A673 (cell line): ENCODE measurements at regions not wholly inside any gene's neighbourhood (a gene's known extent, or its start where the extent isn't known, plus 50 kb on each side); places are given as distances from the start of the nearest gene placed in this dataset.
"Not testable (repeated sequence)": the region's sequence is repeated elsewhere in the genome, so short reads cannot be mapped to it uniquely, and the experiment has no call there.

Experiments
- BruUV-seq: library from RNA; stranded (reverse); fragments of 400-500 nt; replicated peaks from 2 replicates; lab custom pipeline; 2021; lab: Mats Ljungman, UMichigan
- CTCF ChIA-PET: fragments of 300-600 bp; sonication (Branson Sonifier 250); formaldehyde crosslinking; loops from one replicate; lab custom pipeline; 2022; ENCODE audit warnings: antibody characterized with exemption; lab: Charles Lee
- POLR2A ChIA-PET: fragments of 300-600 bp; sonication (Branson Sonifier 250); formaldehyde crosslinking; loops from one replicate; lab custom pipeline; 2022; ENCODE audit warnings: antibody characterized with exemption; ENCODE audit not compliant: low non-redundant PET; lab: Charles Lee
- DNase-seq: peaks from one replicate; pipeline ENCODE4 v3.0.0-alpha.2; 2015; ENCODE audit warnings: low spot score
- H3K27ac ChIP-seq: fragments of 200-600 bp; sonication (generic); 2 replicates; pipeline ENCODE4 v1.5.1; 2016; ENCODE audit warnings: mixed run types, low read depth, mild to moderate bottlenecking, mixed read lengths, antibody characterized with exemption, low read length; ENCODE audit not compliant: poor library complexity, severe bottlenecking
- H3K27me3 ChIP-seq: fragments of 200-600 bp; sonication (generic); replicated peaks from 2 replicates; pipeline ENCODE4 v1.6.1; 2017; ENCODE audit warnings: mixed run types, low read depth, mild to moderate bottlenecking, mixed read lengths, antibody characterized with exemption, low read length; ENCODE audit not compliant: insufficient read depth, poor library complexity
- H3K36me3 ChIP-seq: fragments of 200-600 bp; sonication (generic); 2 replicates; pipeline ENCODE4 v1.6.1; 2016; ENCODE audit warnings: mixed run types, mild to moderate bottlenecking, mixed read lengths, antibody characterized with exemption, low read length; ENCODE audit not compliant: insufficient read depth, poor library complexity, severe bottlenecking
- H3K4me1 ChIP-seq: fragments of 200-600 bp; sonication (generic); 2 replicates; pipeline ENCODE4 v1.6.1; 2017; ENCODE audit warnings: mixed run types, mild to moderate bottlenecking, mixed read lengths, antibody characterized with exemption, low read length; ENCODE audit not compliant: insufficient read depth, poor library complexity, severe bottlenecking
- H3K4me3 ChIP-seq: fragments of 200-600 bp; sonication (generic); 2 replicates; pipeline ENCODE4 v1.5.1; 2016; ENCODE audit warnings: low read depth, mixed run types, mild to moderate bottlenecking, mixed read lengths, low read length; ENCODE audit not compliant: poor library complexity, severe bottlenecking
- H3K9me3 ChIP-seq: fragments of 200-600 bp; sonication (generic); 2 replicates; pipeline ENCODE4 v1.6.1; 2016; ENCODE audit warnings: mixed run types, low read depth, mild to moderate bottlenecking, mixed read lengths, antibody characterized with exemption, low read length; ENCODE audit not compliant: poor library complexity, severe bottlenecking
- intact Hi-C: fragments of 100-400 bp; cut with micrococcal nuclease; formaldehyde crosslinking; loops from one replicate; pipeline ENCODE4 v1.10.0; 2022; ENCODE audit not compliant: unreplicated experiment

- H3K27ac ChIP-seq, intact Hi-C loops, H3K36me3 ChIP-seq, POLR2A ChIA-PET, CTCF ChIA-PET, BruUV-seq, H3K4me1 ChIP-seq, H3K27me3 ChIP-seq, H3K4me3 ChIP-seq, DNase-seq, H3K9me3 ChIP-seq: not testable (repeated sequence)
These were observed 53.6 kb downstream of the SRGAP2 start for GRCh38 chr1:206256935-206257334.

GRCh38 chr1:206261473-206261872 is 58.1 kb downstream of the SRGAP2 start:
- H3K27me3 ChIP-seq, H3K27ac ChIP-seq, CTCF ChIA-PET, H3K4me3 ChIP-seq, H3K36me3 ChIP-seq, POLR2A ChIA-PET, H3K9me3 ChIP-seq, H3K4me1 ChIP-seq, BruUV-seq, DNase-seq, intact Hi-C loops: not testable (repeated sequence)

DNA sequence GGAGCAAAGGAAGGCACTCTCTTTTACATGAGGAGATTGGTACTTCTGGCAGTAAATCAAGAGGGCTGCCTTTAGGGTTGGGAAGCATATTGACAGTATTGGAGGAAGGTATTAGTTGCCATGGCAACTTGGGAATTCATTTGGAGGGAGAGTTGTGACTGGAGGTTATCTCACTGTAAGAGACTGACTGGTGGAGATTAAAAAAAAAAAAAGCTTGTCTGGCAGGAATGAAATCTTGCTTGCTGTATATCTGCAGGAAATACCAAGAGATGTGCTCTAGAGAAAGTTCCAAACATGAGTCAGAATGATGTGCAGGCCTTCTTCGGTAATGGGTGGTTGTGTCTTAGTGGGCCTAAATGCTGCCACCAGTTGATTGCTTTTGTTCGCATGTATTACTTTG is 59.1 kb downstream of the SRGAP2 start:
- H3K36me3 ChIP-seq, CTCF ChIA-PET, DNase-seq, H3K4me3 ChIP-seq, intact Hi-C loops, POLR2A ChIA-PET, H3K4me1 ChIP-seq, H3K9me3 ChIP-seq, H3K27me3 ChIP-seq, H3K27ac ChIP-seq, BruUV-seq: not testable (repeated sequence)

DNA sequence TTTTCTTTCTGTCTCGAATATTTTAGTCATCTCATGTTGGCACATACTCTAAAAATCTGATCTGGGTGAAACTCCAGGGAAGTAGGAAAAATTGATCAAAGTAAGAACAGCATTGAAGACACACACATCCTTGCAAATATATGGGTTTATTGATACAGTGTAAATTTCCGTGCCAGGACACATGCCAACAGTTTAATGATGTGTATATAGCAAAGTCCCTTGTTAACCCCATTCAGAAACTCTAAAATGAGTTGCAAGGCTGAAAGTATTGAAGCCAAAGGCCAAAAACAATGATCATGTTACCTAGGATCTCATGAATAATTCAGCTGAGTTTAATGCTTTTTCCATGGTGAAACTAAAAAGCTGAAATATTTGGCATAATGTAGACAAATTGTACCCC is 61.6 kb downstream of the SRGAP2 start:
- H3K4me1 ChIP-seq, H3K4me3 ChIP-seq, DNase-seq, H3K27ac ChIP-seq, H3K9me3 ChIP-seq, BruUV-seq, CTCF ChIA-PET, H3K36me3 ChIP-seq, H3K27me3 ChIP-seq, intact Hi-C loops, POLR2A ChIA-PET: not testable (repeated sequence)

GRCh38 chr1:206271153-206271552 is 67.8 kb downstream of the SRGAP2 start:
- H3K27me3 ChIP-seq, CTCF ChIA-PET, H3K4me1 ChIP-seq, DNase-seq, H3K9me3 ChIP-seq, H3K4me3 ChIP-seq, intact Hi-C loops, H3K27ac ChIP-seq, H3K36me3 ChIP-seq, POLR2A ChIA-PET, BruUV-seq: not testable (repeated sequence)

DNA sequence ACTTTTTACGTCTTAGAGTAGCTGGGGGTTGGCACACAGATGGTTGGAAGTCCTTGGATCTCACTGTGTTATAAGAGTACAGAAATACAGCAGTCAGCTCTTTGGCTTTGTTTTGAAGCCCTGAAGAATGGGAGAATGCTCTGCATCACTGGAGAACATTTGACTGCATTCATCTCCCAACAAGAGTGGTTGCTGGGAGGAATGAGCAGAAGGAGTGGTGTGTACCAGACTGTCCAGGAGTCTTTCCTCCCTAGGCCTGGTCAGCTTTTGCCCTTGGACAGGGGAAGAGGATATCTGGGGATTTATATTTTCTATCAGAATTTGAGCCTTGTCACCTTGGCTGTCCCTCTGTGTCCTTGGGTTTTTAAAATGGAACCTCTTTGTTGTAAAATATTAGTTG is 69.8 kb downstream of the SRGAP2 start:
- intact Hi-C loops, DNase-seq, CTCF ChIA-PET, H3K9me3 ChIP-seq, BruUV-seq, H3K27ac ChIP-seq, H3K4me1 ChIP-seq, H3K36me3 ChIP-seq, H3K27me3 ChIP-seq, H3K4me3 ChIP-seq, POLR2A ChIA-PET: not testable (repeated sequence)

- BruUV-seq, H3K27me3 ChIP-seq, H3K9me3 ChIP-seq, H3K4me3 ChIP-seq, H3K36me3 ChIP-seq, H3K27ac ChIP-seq, CTCF ChIA-PET, intact Hi-C loops, POLR2A ChIA-PET, H3K4me1 ChIP-seq, DNase-seq: not testable (repeated sequence)
These were observed 72.8 kb downstream of the SRGAP2 start for GRCh38 chr1:206276143-206276542.

DNA sequence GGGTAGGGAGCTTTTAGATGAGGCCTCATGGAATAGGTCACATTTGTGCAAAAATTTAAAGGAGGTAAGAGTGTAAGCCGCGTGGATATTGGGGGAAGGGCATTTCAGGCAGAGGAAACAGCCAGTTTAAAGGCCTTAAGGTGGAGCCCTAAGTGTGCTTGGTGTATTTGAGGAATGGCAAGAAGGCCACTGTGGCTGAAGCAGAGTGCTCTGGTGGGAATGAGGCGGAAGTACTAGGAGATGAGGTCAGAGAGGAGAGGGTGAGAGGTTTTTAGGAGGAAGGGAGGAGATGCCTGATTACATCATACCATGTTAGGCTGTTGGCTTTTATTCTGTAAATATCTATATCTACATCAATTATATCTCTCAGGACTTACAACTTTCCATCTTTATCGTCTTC is 75.3 kb downstream of the SRGAP2 start:
- intact Hi-C loops, H3K27me3 ChIP-seq, CTCF ChIA-PET, DNase-seq, BruUV-seq, H3K9me3 ChIP-seq, H3K4me1 ChIP-seq, POLR2A ChIA-PET, H3K27ac ChIP-seq, H3K36me3 ChIP-seq, H3K4me3 ChIP-seq: not testable (repeated sequence)
